ENCODE measurements at regions not wholly inside any gene's neighbourhood (a gene's known extent, or its start where the extent isn't known, plus 50 kb on each side); places are given as distances from the start of the nearest gene placed in this dataset.

DNA sequence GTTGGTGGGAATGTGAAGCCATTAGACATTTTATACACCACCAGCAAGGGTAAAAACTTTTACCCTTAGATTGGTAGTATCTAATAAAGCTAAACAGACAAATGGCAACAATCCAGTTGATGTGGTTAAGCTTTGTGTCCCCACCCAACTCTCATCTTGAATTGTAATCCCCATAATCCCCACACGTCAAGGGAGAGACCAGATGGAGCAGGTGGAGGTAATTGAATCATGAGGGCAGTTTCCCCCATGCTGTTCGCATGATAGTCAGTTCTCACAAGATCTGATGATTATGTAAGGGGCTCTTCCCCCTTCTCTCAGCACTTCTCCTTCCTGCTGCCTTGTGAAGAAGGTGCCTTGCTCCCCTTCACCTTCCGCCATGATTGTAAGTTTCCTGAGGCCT, 602.3 kb downstream of the NUF2 start:
- TF ChIP-seq, protein P1, sequence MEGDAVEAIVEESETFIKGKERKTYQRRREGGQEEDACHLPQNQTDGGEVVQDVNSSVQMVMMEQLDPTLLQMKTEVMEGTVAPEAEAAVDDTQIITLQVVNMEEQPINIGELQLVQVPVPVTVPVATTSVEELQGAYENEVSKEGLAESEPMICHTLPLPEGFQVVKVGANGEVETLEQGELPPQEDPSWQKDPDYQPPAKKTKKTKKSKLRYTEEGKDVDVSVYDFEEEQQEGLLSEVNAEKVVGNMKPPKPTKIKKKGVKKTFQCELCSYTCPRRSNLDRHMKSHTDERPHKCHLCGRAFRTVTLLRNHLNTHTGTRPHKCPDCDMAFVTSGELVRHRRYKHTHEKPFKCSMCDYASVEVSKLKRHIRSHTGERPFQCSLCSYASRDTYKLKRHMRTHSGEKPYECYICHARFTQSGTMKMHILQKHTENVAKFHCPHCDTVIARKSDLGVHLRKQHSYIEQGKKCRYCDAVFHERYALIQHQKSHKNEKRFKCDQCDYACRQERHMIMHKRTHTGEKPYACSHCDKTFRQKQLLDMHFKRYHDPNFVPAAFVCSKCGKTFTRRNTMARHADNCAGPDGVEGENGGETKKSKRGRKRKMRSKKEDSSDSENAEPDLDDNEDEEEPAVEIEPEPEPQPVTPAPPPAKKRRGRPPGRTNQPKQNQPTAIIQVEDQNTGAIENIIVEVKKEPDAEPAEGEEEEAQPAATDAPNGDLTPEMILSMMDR (IDR thresholded peaks at IDR 0.05; ENCODE audit: insufficient read depth, missing control alignments): no peak
- peak; percentile 99 for FAIRE-seq
- no peak for DNase-seq (ENCODE audit: insufficient read length, low spot score)

DNA sequence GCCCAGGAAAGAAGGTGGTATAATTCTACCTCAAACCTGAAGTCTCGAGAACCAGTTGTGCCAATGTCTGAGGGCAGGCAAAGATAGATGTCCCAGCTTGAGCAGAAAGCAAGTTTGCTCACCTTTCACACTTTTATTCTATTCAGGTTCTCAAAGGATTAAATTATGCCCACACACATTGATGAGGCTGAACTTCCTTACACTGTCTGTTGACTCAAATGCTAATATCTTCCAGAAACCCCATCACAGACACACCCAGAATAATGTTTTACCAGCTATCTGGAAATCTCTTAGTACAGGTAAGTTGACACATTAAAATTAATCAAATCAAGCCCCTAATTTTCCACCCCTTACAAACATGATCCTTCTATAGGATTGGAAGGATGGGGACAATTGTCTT, 605.7 kb downstream of the NUF2 start:
- DNase-seq (ENCODE audit: insufficient read length, low spot score): no peak

DNA sequence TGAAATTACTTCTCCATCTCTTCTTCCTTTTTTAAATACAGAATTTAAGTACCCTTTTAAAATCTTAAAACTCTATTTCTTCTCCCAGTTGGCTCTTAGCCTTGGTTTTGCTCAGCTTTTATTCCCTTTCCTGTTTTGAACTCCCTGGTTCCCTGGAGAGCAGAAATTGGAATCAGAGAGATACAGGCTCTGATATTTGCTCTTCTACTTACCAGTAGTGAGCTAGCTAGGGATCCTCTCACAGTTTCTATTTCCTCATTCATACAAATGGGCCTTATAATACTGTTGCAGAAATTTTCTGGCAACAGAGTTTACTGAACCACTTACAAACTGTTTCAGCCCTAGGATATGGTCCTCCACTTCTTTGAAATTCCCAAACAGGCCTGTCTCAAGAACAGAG, 606.3 kb downstream of the NUF2 start:
- DNase-seq (ENCODE audit: insufficient read length, low spot score): no peak
- TF ChIP-seq, protein P1 (IDR thresholded peaks at IDR 0.05; ENCODE audit: insufficient read depth, missing control alignments): no peak
- no peak for FAIRE-seq

More for the DNA sequence above, 605.7 kb downstream of the NUF2 start:
- FAIRE-seq: peak; percentile 80
- TF ChIP-seq, protein P1 (IDR thresholded peaks at IDR 0.05; ENCODE audit: insufficient read depth, missing control alignments): no peak

DNA sequence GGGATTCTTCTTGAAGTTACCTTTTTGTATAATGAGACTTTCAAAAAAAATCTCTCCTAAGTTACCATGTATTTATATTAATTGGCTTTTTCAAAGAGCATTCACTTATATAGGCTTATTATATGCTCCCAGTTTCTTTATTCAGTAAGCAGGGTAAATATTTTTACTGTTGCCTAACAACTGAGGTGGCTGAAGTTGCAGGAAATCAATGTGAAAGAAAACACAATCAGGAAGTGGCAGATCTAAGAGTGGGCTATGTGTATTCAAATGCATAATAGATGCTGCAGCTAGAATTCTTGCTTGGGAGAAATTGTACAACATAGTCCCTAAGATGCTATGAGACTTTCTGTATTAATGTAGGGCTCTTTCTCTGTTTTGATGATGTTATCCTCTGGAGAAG, 606.9 kb downstream of the NUF2 start:
- no peak for DNase-seq (ENCODE audit: insufficient read length, low spot score)
- TF ChIP-seq, protein P1 (IDR thresholded peaks at IDR 0.05; ENCODE audit: insufficient read depth, missing control alignments): no peak
- FAIRE-seq: peak; percentile 32

DNA sequence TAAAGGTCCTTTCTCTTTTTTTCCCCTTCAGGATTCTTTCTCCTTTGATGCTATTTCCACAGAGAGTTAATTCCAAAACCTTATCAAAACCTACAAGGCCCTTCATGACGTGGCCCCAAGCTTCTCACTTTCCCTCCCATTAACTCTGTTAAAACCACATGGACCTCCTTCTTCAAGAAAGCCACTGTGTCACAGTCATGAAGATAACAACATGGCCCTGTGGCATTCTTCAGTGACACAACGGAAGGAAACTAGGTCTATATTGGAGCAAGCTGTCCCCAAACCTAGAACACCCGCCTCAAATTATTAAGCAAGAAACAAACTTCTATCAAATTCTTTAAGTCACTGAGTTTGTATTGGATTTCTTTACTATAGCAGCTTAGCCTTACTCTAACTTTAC, 611.1 kb downstream of the NUF2 start:
- peak; percentile 67 for FAIRE-seq

DNA sequence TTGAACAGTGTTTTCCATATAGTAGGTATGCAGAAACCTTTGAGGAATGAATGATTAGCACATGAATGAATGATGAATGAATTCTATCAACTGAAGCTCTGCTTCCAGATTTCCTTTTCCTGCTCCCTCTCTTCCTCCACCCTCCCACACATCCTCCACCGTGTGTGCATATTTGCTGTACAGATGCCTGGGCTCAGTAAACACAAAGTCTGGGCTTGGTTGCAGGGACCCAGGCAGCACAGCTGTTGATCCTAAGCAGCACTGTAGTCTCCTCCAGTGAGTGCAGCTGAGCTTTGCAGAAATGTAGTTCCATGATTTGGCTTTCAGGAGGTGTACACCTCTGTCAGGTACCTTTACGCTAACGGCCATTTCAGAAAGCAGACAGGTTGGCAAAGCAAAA, 611.7 kb downstream of the NUF2 start:
- FAIRE-seq (peak; percentile 56), DNase-seq (ENCODE audit: insufficient read length, low spot score) (no peak)
- TF ChIP-seq, protein P1 (IDR thresholded peaks at IDR 0.05; ENCODE audit: insufficient read depth, missing control alignments): no peak

More for the DNA sequence above, 611.1 kb downstream of the NUF2 start:
- DNase-seq (ENCODE audit: insufficient read length, low spot score): no peak
- TF ChIP-seq, protein P1 (IDR thresholded peaks at IDR 0.05; ENCODE audit: insufficient read depth, missing control alignments): no peak

DNA sequence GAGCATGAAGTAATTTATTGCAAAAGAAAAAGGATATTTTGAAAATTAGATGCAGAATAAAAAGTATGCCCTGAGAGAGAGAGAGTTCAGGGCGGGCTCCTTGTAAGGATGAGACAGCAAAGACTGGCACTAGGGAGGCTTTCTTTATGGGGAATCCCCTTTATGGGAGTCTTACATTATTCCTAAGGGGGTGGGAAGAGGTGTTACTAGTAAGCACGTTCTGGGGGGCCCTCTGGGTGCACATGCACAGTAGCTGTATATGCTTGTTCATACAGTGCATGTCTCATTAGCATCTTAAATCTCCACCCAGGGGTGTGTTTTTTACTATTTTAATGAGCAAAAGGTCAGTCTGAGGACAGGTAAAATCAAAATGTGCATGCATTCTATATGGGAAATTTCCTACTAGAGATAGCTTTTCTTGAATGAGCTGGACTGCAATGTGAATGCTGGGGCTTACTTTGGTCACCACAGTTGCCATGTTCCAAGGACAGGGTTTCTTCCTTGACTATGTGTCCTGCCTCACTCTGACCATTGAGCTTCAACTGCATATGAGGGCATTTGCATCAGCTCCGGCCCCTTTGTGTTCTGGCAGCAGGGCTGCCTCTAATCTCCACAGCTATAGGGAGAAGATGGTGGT, 614.1 kb downstream of the NUF2 start:
- DNase-seq (ENCODE audit: insufficient read length, low spot score): no peak
- FAIRE-seq: no peak

More for the DNA sequence above, 614.1 kb downstream of the NUF2 start:
- TF ChIP-seq, protein P1 (IDR thresholded peaks at IDR 0.05; ENCODE audit: insufficient read depth, missing control alignments): no peak

All from D721Med (cell line).